H1 (cell line): ENCODE measurements at regions not wholly inside any gene's neighbourhood (a gene's known extent, or its start where the extent isn't known, plus 50 kb on each side); places are given as distances from the start of the nearest gene placed in this dataset.

Experiments
- BACH1 ChIP-seq: IDR thresholded peaks from 2 replicates; pipeline ENCODE4 v1.6.1; 2012; ENCODE audit warnings: low read length, improper control_type of control experiment
- CTCF ChIP-seq, 3 experiments: IDR thresholded peaks; 1 replicate in 2 of 3; 2 replicates in 1 of 3; pipeline versions ENCODE4 v1.5.1 to v1.6.1; 2011; ENCODE audit warnings: low read length in 3 of 3, mild to moderate bottlenecking in 3 of 3, inconsistent platforms in 2 of 3, low read depth in 1 of 3, moderate library complexity in 1 of 3; ENCODE audit not compliant: insufficient read depth in 1 of 3; ENCODE audit errors: control extremely low read depth in 1 of 3
- PHF8 ChIP-seq: fragments of 200-600 bp; sonication (generic); conservative IDR thresholded peaks from 2 replicates; pipeline ENCODE4 v1.7.1; 2012; ENCODE audit warnings: low read depth, mild to moderate bottlenecking, inconsistent platforms, low read length, moderate library complexity
- POLR2AphosphoS5 ChIP-seq: IDR thresholded peaks from 2 replicates; pipeline ENCODE4 v1.6.1; 2011; ENCODE audit warnings: low read depth, low read length
- RFX5 ChIP-seq: IDR thresholded peaks from 2 replicates; pipeline ENCODE4 v1.6.1; 2011; ENCODE audit warnings: low read depth, low read length, improper control_type of control experiment, borderline replicate concordance
- TF ChIP-seq, protein P1 (sequence below): fragments of 300-600 bp; sonication (generic); IDR thresholded peaks from 2 replicates; pipeline ENCODE4 v1.7.1; 2012; ENCODE audit warnings: low read length, moderate library complexity, mild to moderate bottlenecking, inconsistent platforms; ENCODE audit not compliant: insufficient replicate concordance

GRCh38 chrX:106281383-106281782 lies 113.3 kb downstream of the PWWP3B start:
- TF ChIP-seq, protein P1, sequence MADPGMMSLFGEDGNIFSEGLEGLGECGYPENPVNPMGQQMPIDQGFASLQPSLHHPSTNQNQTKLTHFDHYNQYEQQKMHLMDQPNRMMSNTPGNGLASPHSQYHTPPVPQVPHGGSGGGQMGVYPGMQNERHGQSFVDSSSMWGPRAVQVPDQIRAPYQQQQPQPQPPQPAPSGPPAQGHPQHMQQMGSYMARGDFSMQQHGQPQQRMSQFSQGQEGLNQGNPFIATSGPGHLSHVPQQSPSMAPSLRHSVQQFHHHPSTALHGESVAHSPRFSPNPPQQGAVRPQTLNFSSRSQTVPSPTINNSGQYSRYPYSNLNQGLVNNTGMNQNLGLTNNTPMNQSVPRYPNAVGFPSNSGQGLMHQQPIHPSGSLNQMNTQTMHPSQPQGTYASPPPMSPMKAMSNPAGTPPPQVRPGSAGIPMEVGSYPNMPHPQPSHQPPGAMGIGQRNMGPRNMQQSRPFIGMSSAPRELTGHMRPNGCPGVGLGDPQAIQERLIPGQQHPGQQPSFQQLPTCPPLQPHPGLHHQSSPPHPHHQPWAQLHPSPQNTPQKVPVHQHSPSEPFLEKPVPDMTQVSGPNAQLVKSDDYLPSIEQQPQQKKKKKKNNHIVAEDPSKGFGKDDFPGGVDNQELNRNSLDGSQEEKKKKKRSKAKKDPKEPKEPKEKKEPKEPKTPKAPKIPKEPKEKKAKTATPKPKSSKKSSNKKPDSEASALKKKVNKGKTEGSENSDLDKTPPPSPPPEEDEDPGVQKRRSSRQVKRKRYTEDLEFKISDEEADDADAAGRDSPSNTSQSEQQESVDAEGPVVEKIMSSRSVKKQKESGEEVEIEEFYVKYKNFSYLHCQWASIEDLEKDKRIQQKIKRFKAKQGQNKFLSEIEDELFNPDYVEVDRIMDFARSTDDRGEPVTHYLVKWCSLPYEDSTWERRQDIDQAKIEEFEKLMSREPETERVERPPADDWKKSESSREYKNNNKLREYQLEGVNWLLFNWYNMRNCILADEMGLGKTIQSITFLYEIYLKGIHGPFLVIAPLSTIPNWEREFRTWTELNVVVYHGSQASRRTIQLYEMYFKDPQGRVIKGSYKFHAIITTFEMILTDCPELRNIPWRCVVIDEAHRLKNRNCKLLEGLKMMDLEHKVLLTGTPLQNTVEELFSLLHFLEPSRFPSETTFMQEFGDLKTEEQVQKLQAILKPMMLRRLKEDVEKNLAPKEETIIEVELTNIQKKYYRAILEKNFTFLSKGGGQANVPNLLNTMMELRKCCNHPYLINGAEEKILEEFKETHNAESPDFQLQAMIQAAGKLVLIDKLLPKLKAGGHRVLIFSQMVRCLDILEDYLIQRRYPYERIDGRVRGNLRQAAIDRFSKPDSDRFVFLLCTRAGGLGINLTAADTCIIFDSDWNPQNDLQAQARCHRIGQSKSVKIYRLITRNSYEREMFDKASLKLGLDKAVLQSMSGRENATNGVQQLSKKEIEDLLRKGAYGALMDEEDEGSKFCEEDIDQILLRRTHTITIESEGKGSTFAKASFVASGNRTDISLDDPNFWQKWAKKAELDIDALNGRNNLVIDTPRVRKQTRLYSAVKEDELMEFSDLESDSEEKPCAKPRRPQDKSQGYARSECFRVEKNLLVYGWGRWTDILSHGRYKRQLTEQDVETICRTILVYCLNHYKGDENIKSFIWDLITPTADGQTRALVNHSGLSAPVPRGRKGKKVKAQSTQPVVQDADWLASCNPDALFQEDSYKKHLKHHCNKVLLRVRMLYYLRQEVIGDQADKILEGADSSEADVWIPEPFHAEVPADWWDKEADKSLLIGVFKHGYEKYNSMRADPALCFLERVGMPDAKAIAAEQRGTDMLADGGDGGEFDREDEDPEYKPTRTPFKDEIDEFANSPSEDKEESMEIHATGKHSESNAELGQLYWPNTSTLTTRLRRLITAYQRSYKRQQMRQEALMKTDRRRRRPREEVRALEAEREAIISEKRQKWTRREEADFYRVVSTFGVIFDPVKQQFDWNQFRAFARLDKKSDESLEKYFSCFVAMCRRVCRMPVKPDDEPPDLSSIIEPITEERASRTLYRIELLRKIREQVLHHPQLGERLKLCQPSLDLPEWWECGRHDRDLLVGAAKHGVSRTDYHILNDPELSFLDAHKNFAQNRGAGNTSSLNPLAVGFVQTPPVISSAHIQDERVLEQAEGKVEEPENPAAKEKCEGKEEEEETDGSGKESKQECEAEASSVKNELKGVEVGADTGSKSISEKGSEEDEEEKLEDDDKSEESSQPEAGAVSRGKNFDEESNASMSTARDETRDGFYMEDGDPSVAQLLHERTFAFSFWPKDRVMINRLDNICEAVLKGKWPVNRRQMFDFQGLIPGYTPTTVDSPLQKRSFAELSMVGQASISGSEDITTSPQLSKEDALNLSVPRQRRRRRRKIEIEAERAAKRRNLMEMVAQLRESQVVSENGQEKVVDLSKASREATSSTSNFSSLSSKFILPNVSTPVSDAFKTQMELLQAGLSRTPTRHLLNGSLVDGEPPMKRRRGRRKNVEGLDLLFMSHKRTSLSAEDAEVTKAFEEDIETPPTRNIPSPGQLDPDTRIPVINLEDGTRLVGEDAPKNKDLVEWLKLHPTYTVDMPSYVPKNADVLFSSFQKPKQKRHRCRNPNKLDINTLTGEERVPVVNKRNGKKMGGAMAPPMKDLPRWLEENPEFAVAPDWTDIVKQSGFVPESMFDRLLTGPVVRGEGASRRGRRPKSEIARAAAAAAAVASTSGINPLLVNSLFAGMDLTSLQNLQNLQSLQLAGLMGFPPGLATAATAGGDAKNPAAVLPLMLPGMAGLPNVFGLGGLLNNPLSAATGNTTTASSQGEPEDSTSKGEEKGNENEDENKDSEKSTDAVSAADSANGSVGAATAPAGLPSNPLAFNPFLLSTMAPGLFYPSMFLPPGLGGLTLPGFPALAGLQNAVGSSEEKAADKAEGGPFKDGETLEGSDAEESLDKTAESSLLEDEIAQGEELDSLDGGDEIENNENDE: no peak
- no peak for TF ChIP-seq RFX5
- TF ChIP-seq PHF8: no peak
- no peak for TF ChIP-seq POLR2AphosphoS5
- no peak for TF ChIP-seq CTCF (IDR thresholded peaks at IDR 0.05; ENCODE audit: control extremely low read depth in 1 of 3, insufficient read depth in 1 of 3, low read depth in 1 of 3, low read length in 3 of 3)
- no peak for TF ChIP-seq BACH1
